PC-9 (cell line): ENCODE measurements at regions not wholly inside any gene's neighbourhood (a gene's known extent, or its start where the extent isn't known, plus 50 kb on each side); places are given as distances from the start of the nearest gene placed in this dataset.

Source experiments
- CTCF ChIP-seq: fragments of 200-600 bp; sonication (generic); conservative IDR thresholded peaks from 2 replicates; pipeline ENCODE4 v1.6.1; 2017; ENCODE audit warnings: mixed run types, antibody characterized with exemption, mild to moderate bottlenecking, moderate library complexity
- EZH2 ChIP-seq: fragments of 200-600 bp; sonication (generic); IDR thresholded peaks from 2 replicates; pipeline ENCODE4 v1.8.0; 2017; ENCODE audit warnings: antibody characterized with exemption, low read depth

- TF ChIP-seq CTCF (no peak), EZH2 (no peak)
These were observed 330.6 kb downstream of the DUSP10 start for GRCh38 chr1:221411283-221411682.
